DMS 273 (cell line): ENCODE measurements at regions not wholly inside any gene's neighbourhood (a gene's known extent, or its start where the extent isn't known, plus 50 kb on each side); places are given as distances from the start of the nearest gene placed in this dataset.

ENCODE experiments used
- DNase-seq: peaks from one replicate; lab custom pipeline; 2025; ENCODE audit not compliant: unreplicated experiment; lab: John Stamatoyannopoulos, UW

- DNase-seq = no peak
These were observed 131.0 kb downstream of the PDGFRA start for GRCh38 chr4:54359919-54360650.

GRCh38 chr4:54363037-54363436 is 133.9 kb downstream of the PDGFRA start:
- DNase-seq = no peak

- no peak for DNase-seq
These were observed 136.6 kb downstream of the PDGFRA start for GRCh38 chr4:54365691-54366090.

DNA sequence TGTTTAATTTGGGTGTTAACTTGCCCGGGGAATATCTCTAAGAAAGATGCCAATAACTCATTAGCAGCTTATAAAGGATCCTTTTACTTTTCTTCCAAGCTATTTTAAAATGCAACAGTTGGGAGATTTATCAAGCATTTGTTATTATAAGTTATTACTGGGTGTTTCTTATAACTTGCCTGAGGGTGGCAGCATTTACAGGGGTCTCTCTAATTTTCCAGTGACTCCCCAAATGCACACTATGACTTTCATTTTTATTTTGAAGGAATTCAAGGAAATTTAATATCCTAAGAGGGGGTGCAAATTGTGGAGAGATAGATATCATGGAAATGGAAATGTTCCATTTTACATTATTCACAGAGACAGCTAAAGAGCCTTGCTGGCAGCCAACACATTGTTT is 138.0 kb downstream of the PDGFRA start:
- no peak for DNase-seq

DNA sequence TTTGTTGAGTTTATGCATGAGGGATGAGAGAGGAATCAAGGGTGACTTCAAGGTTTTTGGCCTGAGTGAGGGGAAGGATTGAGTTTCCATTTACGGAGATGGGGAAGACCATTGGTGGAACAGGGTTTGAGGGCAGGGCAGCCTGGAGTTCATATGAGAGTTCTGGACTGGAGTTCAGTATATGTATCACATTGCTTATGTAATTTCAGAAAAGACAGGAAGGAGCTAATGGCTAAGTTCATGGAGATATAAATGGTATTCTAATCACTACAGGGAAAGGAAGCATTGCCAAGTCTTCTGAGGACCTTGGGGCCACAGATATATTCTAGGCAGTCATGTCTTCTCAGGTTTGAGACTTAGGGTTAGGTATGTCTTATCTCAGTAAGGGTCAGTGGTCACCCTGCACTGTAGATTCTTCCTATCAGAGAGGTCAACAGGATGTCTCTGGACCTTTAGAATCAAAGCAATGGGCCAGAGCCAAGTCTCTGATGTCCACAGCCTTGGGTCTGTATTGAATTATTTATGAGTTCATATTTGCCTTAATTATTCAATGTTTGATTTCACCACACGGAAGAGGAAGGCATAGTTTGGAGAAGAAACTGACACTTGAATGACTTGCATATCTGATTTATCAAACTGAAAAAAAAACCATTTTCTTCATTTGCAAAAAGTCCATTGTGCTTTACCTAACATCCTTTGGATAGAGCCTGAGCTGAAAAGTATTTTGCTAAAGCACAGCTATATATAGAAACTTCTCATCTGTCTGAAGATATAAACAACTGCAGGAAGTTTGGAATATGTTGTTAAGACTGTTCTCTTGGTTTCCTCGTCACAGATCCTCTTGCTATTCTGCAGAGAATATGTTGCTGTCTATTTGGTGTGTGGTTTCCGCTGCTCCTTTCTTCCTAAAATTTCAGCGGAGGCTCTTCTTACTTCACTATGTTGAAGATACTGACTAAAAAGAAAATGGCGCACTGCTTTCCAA is 139.5 kb downstream of the PDGFRA start:
- DNase-seq = no peak

GRCh38 chr4:54371173-54371572 is 142.1 kb downstream of the PDGFRA start:
- no peak for DNase-seq

DNA sequence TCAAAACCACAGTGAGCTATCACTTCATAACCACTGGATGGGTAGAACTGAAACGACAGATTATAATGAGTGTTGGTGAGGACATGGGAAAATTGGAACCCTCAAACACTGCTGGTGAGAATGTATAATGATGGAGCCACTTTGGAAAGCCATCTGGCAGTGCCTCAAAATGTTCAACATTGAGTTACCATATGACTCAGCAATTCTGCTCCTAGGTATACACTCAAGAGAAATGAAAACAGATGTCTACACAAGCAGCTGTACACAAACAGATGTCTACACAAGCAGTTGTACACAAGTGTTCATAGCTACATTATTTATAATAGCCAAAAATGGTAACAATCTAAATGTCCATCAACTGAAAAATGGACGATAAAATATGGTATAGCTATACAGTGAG is 143.9 kb downstream of the PDGFRA start:
- DNase-seq = peak; percentile 36

DNA sequence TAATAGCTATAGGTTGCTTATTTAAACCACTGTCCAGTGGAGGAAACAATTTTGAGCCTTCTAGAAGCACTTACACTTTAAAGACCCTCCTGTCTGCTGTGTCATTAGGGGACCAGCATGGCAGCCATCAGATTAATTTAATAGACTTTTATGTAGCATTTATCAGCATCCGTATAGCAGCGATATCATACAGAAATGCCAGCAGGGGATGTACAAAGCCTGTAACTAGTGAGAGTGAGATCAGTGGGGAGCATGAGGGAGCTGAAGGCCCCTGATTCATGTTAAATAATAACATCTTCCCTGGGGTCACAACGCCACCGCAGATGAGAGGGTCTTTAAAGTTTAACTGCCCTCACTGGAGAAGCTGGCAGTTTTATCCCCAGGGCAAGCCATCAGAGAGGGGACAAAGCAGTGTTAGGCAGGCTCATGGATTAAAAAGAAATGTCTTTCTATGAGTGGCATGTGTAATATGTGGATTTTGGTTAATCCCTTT is 144.7 kb downstream of the PDGFRA start:
- DNase-seq = no peak

DNA sequence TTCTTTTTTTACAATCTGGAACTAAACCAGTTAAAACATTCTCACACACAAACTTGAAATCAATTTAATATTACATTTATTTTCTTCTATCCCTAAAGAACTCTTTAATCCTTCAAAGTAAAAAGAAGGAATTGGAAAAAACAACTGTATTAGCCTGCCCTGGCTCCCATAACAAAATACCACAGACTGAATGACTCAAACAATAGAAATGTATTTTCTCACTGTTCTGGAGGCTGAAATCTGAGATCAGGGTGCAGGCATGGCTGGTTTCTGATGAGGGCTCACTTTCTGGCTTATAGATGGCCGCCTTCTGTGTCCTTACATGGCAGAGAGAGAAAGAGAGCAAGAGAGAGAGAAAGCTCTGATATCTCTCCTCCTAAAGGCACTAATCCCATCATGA is 149.4 kb downstream of the PDGFRA start:
- no peak for DNase-seq

DNA sequence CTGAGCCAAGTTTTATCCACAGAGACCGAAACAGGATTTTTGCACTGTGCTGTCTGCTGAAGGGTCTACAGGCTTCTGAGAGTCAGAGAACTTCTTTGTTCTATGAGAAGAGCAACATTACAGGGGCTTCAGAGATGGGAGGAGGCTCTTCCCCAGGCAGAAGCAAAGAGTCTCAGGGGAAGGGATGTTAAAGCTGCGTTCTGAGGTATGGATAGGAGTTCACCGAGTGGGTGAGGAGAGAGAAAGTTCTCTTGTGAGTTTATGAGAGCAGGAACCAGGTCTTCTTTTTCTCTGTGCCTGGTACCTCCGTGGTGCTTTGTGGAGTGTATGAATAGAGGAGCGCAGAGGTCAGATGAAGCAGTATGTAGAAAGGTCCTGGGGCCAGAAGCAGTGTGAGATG is 155.1 kb downstream of the PDGFRA start:
- no peak for DNase-seq

- DNase-seq = peak; percentile 34
These were observed 155.5 kb downstream of the PDGFRA start for GRCh38 chr4:54384563-54384962.

GRCh38 chr4:54386042-54386669 is 157.1 kb downstream of the PDGFRA start:
- DNase-seq = no peak

- no peak for DNase-seq
These were observed 157.6 kb downstream of the PDGFRA start for GRCh38 chr4:54386693-54387092.

DNA sequence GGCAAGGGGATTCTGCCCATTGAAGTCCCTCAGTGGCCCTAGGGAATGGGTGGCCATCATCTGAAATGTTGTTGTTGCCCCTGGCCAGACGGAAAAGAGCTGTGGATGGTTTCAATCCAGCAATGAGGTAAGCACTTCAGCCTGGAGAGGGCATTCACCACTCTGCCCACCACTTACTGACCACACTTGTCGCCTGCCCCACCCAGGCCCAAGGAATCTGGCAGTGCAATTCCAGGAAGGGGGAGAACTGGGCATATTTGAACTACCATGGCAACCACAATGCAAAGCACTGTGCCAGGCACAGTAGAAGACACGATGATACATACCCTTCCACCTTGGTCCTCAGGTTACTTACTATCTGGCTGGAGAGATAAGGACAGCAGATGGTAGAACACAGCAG is 161.6 kb downstream of the PDGFRA start:
- no peak for DNase-seq

DNA sequence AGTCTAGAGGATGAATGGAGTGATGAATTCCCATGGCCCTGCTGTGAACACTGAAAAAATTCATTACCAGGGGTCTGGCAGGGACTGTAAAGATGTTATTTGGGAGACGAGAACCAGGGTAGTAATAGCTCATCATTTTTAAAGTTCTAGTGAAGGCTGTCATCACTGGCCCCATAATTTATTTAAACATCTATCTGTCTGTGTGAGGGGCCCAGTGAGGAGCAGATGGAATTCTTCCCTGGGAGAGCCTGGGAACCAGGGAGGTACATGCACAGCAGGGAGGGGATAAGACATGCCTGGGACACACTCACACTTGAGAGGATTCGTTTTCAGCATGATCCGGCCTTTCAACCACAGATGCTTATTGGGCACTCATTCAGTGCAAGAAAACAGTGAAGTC is 162.0 kb downstream of the PDGFRA start:
- DNase-seq = peak; percentile 4

DNA sequence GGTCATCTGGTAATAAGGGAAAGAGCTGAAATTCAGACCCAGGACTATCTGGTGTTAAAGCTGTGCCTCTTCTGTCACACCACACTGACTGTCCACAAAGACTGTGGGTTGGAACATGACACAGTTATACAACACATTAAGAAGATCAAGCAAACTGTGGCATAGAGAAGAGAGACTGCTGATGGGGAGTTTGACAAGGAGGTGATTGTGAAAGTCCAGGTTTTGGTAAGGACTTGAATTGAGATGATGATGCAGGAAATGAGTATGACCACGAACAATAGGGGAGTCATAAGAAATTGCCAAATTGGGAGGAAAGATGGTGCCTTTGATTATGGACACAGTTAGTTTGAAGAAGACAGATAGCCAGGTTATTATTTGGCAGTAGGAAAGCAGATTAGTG is 163.4 kb downstream of the PDGFRA start:
- DNase-seq = no peak

DNA sequence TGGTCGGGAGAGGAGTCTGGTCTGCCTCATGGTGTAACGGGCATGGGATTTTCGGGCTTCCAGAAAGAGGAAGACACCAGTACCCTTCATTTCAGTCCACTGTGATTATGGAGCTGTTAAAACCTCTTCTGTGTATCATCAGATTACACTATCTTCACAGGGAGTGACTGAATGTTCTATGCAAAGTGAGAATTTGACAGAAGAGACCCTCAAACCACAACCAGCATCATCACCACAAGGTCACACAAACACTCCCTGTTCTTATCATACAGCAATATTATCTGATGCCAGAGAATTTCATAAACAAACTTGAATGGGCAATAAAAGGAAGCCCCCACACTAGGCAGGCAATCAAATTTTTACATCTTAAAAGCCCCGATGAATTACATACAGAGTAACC is 164.2 kb downstream of the PDGFRA start:
- no peak for DNase-seq

DNA sequence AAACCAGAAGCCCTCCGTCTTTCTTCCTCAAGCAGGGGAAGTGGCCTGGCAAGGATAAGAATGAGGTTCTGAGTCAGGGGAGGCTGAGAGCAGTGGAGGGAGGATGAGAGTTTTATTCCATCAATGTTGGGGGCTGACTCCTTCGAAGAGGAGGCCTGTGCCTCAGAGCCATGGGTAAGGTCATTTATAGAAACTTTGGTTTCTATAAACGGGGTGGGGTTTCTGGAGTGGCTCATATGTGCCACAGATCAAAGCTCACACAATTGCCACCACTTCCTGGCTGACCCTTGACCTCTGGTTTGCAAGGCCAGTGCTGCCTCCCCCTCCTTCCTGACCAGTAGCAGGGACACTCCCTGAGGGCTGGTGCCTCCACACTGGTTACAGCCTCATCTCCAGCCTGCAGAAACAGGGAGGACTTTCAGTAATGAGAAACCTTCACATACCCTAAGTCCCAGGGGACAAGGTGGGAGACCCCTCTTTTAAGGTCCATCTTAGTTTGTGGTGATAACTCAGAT is 166.0 kb downstream of the PDGFRA start:
- no peak for DNase-seq

- no peak for DNase-seq
These were observed 171.1 kb downstream of the PDGFRA start for GRCh38 chr4:54400188-54400587.

- no peak for DNase-seq
These were observed 171.7 kb downstream of the PDGFRA start for GRCh38 chr4:54400802-54401201.

DNA sequence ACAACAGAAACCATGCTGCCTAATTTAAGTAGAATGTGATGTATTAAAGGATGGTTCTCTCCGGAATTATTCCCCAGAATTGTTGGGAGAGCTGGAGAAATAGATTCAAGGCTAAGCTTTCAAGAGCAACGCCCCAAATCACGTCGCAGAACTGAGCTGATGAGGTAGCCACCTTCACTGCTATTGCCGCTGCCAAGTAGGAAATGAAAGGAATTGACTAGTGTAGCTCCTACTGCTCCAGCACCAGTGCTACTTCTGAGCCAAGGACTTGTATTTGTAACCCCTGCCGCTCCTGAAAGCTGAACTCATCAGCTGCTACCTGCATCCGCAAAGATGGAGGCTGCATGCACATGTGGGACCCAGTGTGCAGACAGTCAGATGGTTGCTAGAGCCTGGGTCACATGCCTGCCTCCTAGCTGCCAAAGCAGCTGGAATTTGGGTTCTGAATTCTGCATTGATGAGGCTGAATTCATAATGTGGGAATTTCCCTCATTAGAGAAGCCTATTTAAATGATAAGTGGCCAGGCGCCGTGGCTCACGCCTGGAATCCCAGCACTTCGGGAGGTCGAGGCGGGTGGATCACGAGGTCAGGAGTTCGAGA is 173.9 kb downstream of the PDGFRA start:
- no peak for DNase-seq
